HCT116 (cell line): ENCODE measurements at regions not wholly inside any gene's neighbourhood (a gene's known extent, or its start where the extent isn't known, plus 50 kb on each side); places are given as distances from the start of the nearest gene placed in this dataset.

ENCODE experiments used
- ATAC-seq: fragments of 200-7000 bp; cut with Tn5 transposase; 2 replicates; pipeline ENCODE4 v1.9.1; 2020; ENCODE audit warnings: mild to moderate bottlenecking, moderate library complexity
- BruUV-seq: library from RNA; stranded (reverse); fragments of 400-500 nt; replicated peaks from 2 replicates; lab custom pipeline; 2021; lab: Mats Ljungman, UMichigan
- CTCF ChIA-PET: fragments of 300-600 bp; sonication (Branson Sonifier 250); formaldehyde crosslinking; loops from one replicate; lab custom pipeline; 2021; ENCODE audit warnings: antibody characterized with exemption; lab: Charles Lee
- POLR2A ChIA-PET: fragments of 300-600, 350-600 bp; sonication (Branson Sonifier 250); formaldehyde crosslinking; loops from one replicate; lab custom pipeline; 2021; ENCODE audit warnings: antibody characterized with exemption; lab: Charles Lee
- RAD21 ChIA-PET, 2 experiments: fragments of 300-600 bp; sonication (Branson Sonifier 250); formaldehyde crosslinking; loops; one replicate each; lab custom pipeline; 2023; ENCODE audit warnings: low total read pairs in 2 of 2; ENCODE audit not compliant: uncharacterized antibody in 2 of 2, unreplicated experiment in 2 of 2, low non-redundant PET in 1 of 2; lab: Charles Lee
- DNase-seq: peaks from one replicate; pipeline ENCODE4 v3.0.0-alpha.2; 2010; ENCODE audit warnings: low read depth, low spot score
- H2AFZ ChIP-seq: fragments of 200-600 bp; shearing (Covaris generic), sonication (generic); 2 replicates; pipeline ENCODE4 v1.6.1; 2017; ENCODE audit warnings: low read depth, mixed run types, mixed read lengths, antibody characterized with exemption, low read length; ENCODE audit not compliant: poor library complexity, severe bottlenecking
- H3K27ac ChIP-seq: 2 replicates; pipeline ENCODE4 v1.5.1; 2012; ENCODE audit warnings: low read depth, low read length
- H3K27me3 ChIP-seq: fragments of 200-600 bp; sonication (generic); 2 replicates; pipeline ENCODE4 v1.6.1; 2016; ENCODE audit warnings: mixed run types, low read length, mixed read lengths; ENCODE audit not compliant: insufficient read depth
- H3K36me3 ChIP-seq, 2 experiments: fragments of 200-500 bp in 1 of 2; fragments of 200-600 bp in 1 of 2; sonication (Bioruptor generic) in 1 of 2; sonication (generic) in 1 of 2; 2 replicates each; pipeline versions ENCODE4 v1.5.1 to v1.6.1; 2014 to 2016; ENCODE audit warnings: low read length in 2 of 2, inconsistent platforms in 1 of 2, mixed read lengths in 1 of 2, mixed run types in 1 of 2; ENCODE audit not compliant: insufficient read depth in 2 of 2, control insufficient read depth in 1 of 2
- H3K4me1 ChIP-seq, 2 experiments: fragments of 200-600 bp in 1 of 2; sonication (generic) in 1 of 2; 2 replicates each; pipeline versions ENCODE4 v1.5.1 to v1.6.1; 2012 to 2017; ENCODE audit warnings: low read length in 2 of 2, inconsistent platforms in 1 of 2, mild to moderate bottlenecking in 1 of 2, mixed read lengths in 1 of 2, mixed run types in 1 of 2, moderate library complexity in 1 of 2; ENCODE audit not compliant: insufficient read depth in 2 of 2, control insufficient read depth in 1 of 2
- H3K4me2 ChIP-seq: fragments of 200-600 bp; sonication (generic); 2 replicates; pipeline ENCODE4 v1.6.1; 2017; ENCODE audit warnings: mixed run types, low read length, mixed read lengths
- H3K4me3 ChIP-seq, 2 experiments: fragments of 200-600 bp in 1 of 2; sonication (generic) in 1 of 2; replicated peaks in 1 of 2; 2 replicates each; pipeline ENCODE4 v1.5.1; 2011 to 2016; ENCODE audit warnings: low read length in 2 of 2, control low read depth in 1 of 2, low read depth in 1 of 2, mild to moderate bottlenecking in 1 of 2, mixed read lengths in 1 of 2, mixed run types in 1 of 2
- H3K79me2 ChIP-seq: fragments of 200-600 bp; sonication (generic); 2 replicates; pipeline ENCODE4 v1.6.1; 2017; ENCODE audit warnings: mild to moderate bottlenecking, mixed run types, low read length, moderate library complexity, mixed read lengths; ENCODE audit not compliant: insufficient read depth
- H3K9ac ChIP-seq: fragments of 200-600 bp; sonication (generic); 2 replicates; pipeline ENCODE4 v1.6.1; 2016; ENCODE audit warnings: low read length, mixed read lengths
- H3K9me2 ChIP-seq: fragments of 200-600 bp; sonication (generic), shearing (Covaris generic); 2 replicates; pipeline ENCODE4 v1.6.1; 2017; ENCODE audit warnings: mixed run types, mild to moderate bottlenecking, moderate library complexity; ENCODE audit not compliant: insufficient read depth
- H3K9me3 ChIP-seq, 2 experiments: fragments of 200-500 bp in 1 of 2; fragments of 200-600 bp in 1 of 2; sonication (Bioruptor generic) in 1 of 2; sonication (generic) in 1 of 2; 2 replicates each; pipeline ENCODE4 v1.6.1; 2014 to 2017; ENCODE audit warnings: low read length in 2 of 2, mixed read lengths in 2 of 2, inconsistent platforms in 1 of 2, low read depth in 1 of 2, mild to moderate bottlenecking in 1 of 2, mixed run types in 1 of 2, moderate library complexity in 1 of 2; ENCODE audit not compliant: control insufficient read depth in 1 of 2, insufficient read depth in 1 of 2
- H4K20me1 ChIP-seq: fragments of 200-600 bp; sonication (generic), shearing (Covaris generic); 2 replicates; pipeline ENCODE4 v1.6.1; 2017; ENCODE audit warnings: mixed run types, mild to moderate bottlenecking, moderate library complexity; ENCODE audit not compliant: insufficient read depth
- CBX3 ChIP-seq: IDR thresholded peaks from 2 replicates; pipeline ENCODE4 v1.6.1; 2012; ENCODE audit warnings: low read depth
- CEBPB ChIP-seq: IDR thresholded peaks from 2 replicates; pipeline ENCODE4 v1.6.1; 2012; ENCODE audit warnings: low read depth
- EGR1 ChIP-seq: IDR thresholded peaks from 2 replicates; pipeline ENCODE4 v1.6.1; 2012; ENCODE audit warnings: low read depth
- ELF1 ChIP-seq: IDR thresholded peaks from 2 replicates; pipeline ENCODE4 v1.6.1; 2012; ENCODE audit warnings: low read depth, borderline replicate concordance
- EZH2 ChIP-seq: fragments of 200-600 bp; sonication (generic); IDR thresholded peaks from 2 replicates; pipeline ENCODE4 v1.6.1; 2017; ENCODE audit warnings: antibody characterized with exemption, mixed run types
- FOSL1 ChIP-seq: IDR thresholded peaks from 2 replicates; pipeline ENCODE4 v1.6.1; 2012; ENCODE audit warnings: low read depth
- JUND ChIP-seq: IDR thresholded peaks from 2 replicates; pipeline ENCODE4 v1.6.1; 2012
- MAX ChIP-seq: IDR thresholded peaks from 2 replicates; pipeline ENCODE4 v1.6.1; 2012
- POLR2A ChIP-seq: IDR thresholded peaks from 2 replicates; pipeline ENCODE4 v1.7.0; 2011; ENCODE audit warnings: borderline replicate concordance; ENCODE audit not compliant: insufficient read depth, insufficient read length; ENCODE audit errors: extremely low read depth
- POLR2AphosphoS5 ChIP-seq: IDR thresholded peaks from 2 replicates; pipeline ENCODE4 v1.6.1; 2011; ENCODE audit warnings: mild to moderate bottlenecking, low read depth, low read length, moderate library complexity
- REST ChIP-seq: IDR thresholded peaks from 2 replicates; pipeline ENCODE4 v1.6.1; 2012; ENCODE audit warnings: low read depth
- SIN3A ChIP-seq: IDR thresholded peaks from 2 replicates; pipeline ENCODE4 v1.6.1; 2012; ENCODE audit warnings: low read depth
- TCF7L2 ChIP-seq: IDR thresholded peaks from 2 replicates; pipeline ENCODE4 v1.7.0; 2011; ENCODE audit warnings: borderline replicate concordance, inconsistent platforms; ENCODE audit not compliant: insufficient read depth, insufficient read length; ENCODE audit errors: extremely low read depth
- YY1 ChIP-seq: IDR thresholded peaks from 2 replicates; pipeline ENCODE4 v1.6.1; 2011; ENCODE audit warnings: low read length, low read depth, moderate library complexity, mild to moderate bottlenecking; ENCODE audit not compliant: insufficient replicate concordance; ENCODE audit errors: extremely low read depth
- ZFX ChIP-seq: fragments of 450-650 bp; IDR thresholded peaks from 2 replicates; pipeline ENCODE4 v1.6.1; 2017
- ZNF274 ChIP-seq: fragments of 200-500 bp; sonication (Bioruptor generic); IDR thresholded peaks from 2 replicates; pipeline ENCODE4 v1.6.1; 2014; ENCODE audit warnings: mild to moderate bottlenecking, low read depth, low read length, inconsistent platforms
- intact Hi-C: fragments of 100-400 bp; cut with micrococcal nuclease; formaldehyde crosslinking; loops from 2 replicates; pipeline ENCODE4 v1.10.0; 2022
- TF ChIP-seq, protein P1 (sequence below): IDR thresholded peaks from 2 replicates; pipeline ENCODE4 v1.6.1; 2012

GRCh38 chr4:184563621-184564020 lies 85.6 kb downstream of the CASP3 start:
- no TSS peak for BruUV-seq

More at GRCh38 chr4:184563621-184564020, 85.6 kb downstream of the CASP3 start:
- Histone ChIP-seq H3K36me3 (no peaks in the 10 kb centered on the region), H4K20me1 (no peaks in the 10 kb centered on the region), H3K4me3 (no peak overlapping the region), H3K4me1 (no peaks in the 10 kb centered on the region), H3K9ac (no peak overlapping the region), H3K79me2 (no peaks in the 10 kb centered on the region), H3K9me3 (no peaks in the 10 kb centered on the region), H3K27me3 (no peaks in the 10 kb centered on the region), H3K4me2 (no peak overlapping the region), H3K9me2 (no peaks in the 10 kb centered on the region), H3K27ac (no peak overlapping the region), H2AFZ (no peak overlapping the region)
- intact Hi-C loops: no loop called here
- ChIA-PET CTCF (no interaction called here), RAD21 (no interaction called here), POLR2A (no interaction called here)
- TF ChIP-seq YY1 (no peak), REST (no peak), SIN3A (no peak), EZH2 (no peak), TCF7L2 (no peak), MAX (no peak), EGR1 (no peak), JUND (no peak), CEBPB (no peak), POLR2A (no peak), POLR2AphosphoS5 (no peak), ZFX (no peak), CBX3 (no peak), ZNF274 (no peak), FOSL1 (no peak), ELF1 (no peak)
- TF ChIP-seq, protein P1, sequence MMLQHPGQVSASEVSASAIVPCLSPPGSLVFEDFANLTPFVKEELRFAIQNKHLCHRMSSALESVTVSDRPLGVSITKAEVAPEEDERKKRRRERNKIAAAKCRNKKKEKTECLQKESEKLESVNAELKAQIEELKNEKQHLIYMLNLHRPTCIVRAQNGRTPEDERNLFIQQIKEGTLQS: no peak
- ATAC-seq (no peak), DNase-seq (no peak)
